Sigmoid colon (tissue), 6 donors: ENCODE measurements at regions not wholly inside any gene's neighbourhood (a gene's known extent, or its start where the extent isn't known, plus 50 kb on each side); places are given as distances from the start of the nearest gene placed in this dataset.
A peak's percentile ranks its signal among the peaks of the same experiment; 100 is the strongest.

Experiments used
- DNase-seq: peaks from one replicate; pipeline ENCODE4 v3.0.0-alpha.2; 2019
- H3K27ac ChIP-seq, 4 donors: fragments of 200-600 bp; sonication (generic); one replicate each; pipeline ENCODE4 v1.5.1; 2016 to 2019; ENCODE audit warnings: mild to moderate bottlenecking in 1 of 4
- H3K27me3 ChIP-seq, 3 donors: fragments of 200-600 bp; sonication (generic); one replicate each; pipeline ENCODE4 v1.5.1; 2019; ENCODE audit warnings: mild to moderate bottlenecking in 1 of 3
- H3K36me3 ChIP-seq, 4 donors: fragments of 200-600 bp; sonication (generic); one replicate each; pipeline ENCODE4 v1.5.1; 2016 to 2019
- H3K4me1 ChIP-seq, 4 donors: fragments of 200-600 bp; sonication (generic); one replicate each; pipeline ENCODE4 v1.5.1; 2017 to 2019
- H3K4me3 ChIP-seq, 4 donors: fragments of 200-600 bp; sonication (generic); one replicate each; pipeline ENCODE4 v1.5.1; 2017 to 2019; ENCODE audit warnings: mild to moderate bottlenecking in 2 of 4, moderate library complexity in 1 of 4
- H3K9me3 ChIP-seq, 4 donors: fragments of 200-600 bp in 3 of 4; sonication (generic) in 3 of 4; one replicate each; pipeline versions ENCODE4 v1.5.1 to v1.6.1; 2013 to 2019
- CTCF ChIP-seq, 4 experiments: fragments of 450-650 bp in 3 of 4; fragments of 200-600 bp in 1 of 4; IDR thresholded peaks; one replicate each; pipeline ENCODE4 v1.5.1; 2016 to 2019; ENCODE audit warnings: antibody characterized with exemption in 4 of 4, mild to moderate bottlenecking in 3 of 4, moderate library complexity in 2 of 4
- EP300 ChIP-seq, 4 donors: sonication (generic); formaldehyde crosslinking; IDR thresholded peaks; one replicate each; pipeline ENCODE4 v1.6.1; 2017; ENCODE audit warnings: antibody characterized with exemption in 4 of 4
- POLR2A ChIP-seq, 2 donors: fragments of 450-650 bp; IDR thresholded peaks; one replicate each; pipeline ENCODE4 v1.6.1; 2016; ENCODE audit warnings: antibody characterized with exemption in 2 of 2, mild to moderate bottlenecking in 2 of 2, moderate library complexity in 2 of 2
- POLR2AphosphoS5 ChIP-seq, 4 donors: sonication (generic); formaldehyde crosslinking; IDR thresholded peaks; one replicate each; pipeline ENCODE4 v1.6.1; 2017; ENCODE audit warnings: antibody characterized with exemption in 4 of 4
- WGBS, 2 donors: extraction: QIAGEN DNeasy Blood & Tissue Kit; methylation state at CpG; one replicate each; pipeline ENCODE4 v1.1.7; 2013; 5-methylcytosine and 5-hydroxymethylcytosine counted together
- intact Hi-C: fragments of 100-400 bp; cut with DNase I; formaldehyde crosslinking; loops from one replicate; pipeline ENCODE4 v1.15.1; 2023
- donor health status: healthy with polysubstance abuse.
- donor health status: healthy.

GRCh38 chr16:50459496-50460080 lies 88.6 kb upstream of the NKD1 start:
- TF ChIP-seq EP300 (IDR thresholded peaks at IDR 0.05) (no peak), POLR2A (IDR thresholded peaks at IDR 0.05) (no peak), POLR2AphosphoS5 (IDR thresholded peaks at IDR 0.05) (no peak), CTCF (IDR thresholded peaks at IDR 0.05) (no peak)
- Histone ChIP-seq H3K36me3 (no peaks in the 10 kb centered on the region), H3K4me1 (no peaks in the 10 kb centered on the region), H3K27me3 (peaks cover 0 to 6% (median 0%) of the 10 kb centered on the region in 3 donors), H3K9me3 (no peaks in the 10 kb centered on the region), H3K4me3 (no peak overlapping the region), H3K27ac (no peak overlapping the region)
- WGBS, 2 donors, result 76 to 82% methylated on average over 13 of the region's 13 CpGs
- peak; percentile 27 for DNase-seq
- intact Hi-C loops, result no loop called here

- peak; percentile 36 for DNase-seq
- TF ChIP-seq POLR2AphosphoS5 (IDR thresholded peaks at IDR 0.05) (no peak), EP300 (IDR thresholded peaks at IDR 0.05) (no peak), CTCF (IDR thresholded peaks at IDR 0.05) (no peak), POLR2A (IDR thresholded peaks at IDR 0.05) (no peak)
- no peak overlapping the region for H3K27ac ChIP-seq
- WGBS, 2 donors, result 74 to 78% methylated on average over 16 of the region's 16 CpGs
- H3K36me3 ChIP-seq, result no peaks in the 10 kb centered on the region
- H3K9me3 ChIP-seq, result no peaks in the 10 kb centered on the region
- H3K4me1 ChIP-seq, result no peaks in the 10 kb centered on the region
- intact Hi-C loops, result no loop called here
- no peak overlapping the region for H3K4me3 ChIP-seq
- peaks cover 0 to 6% (median 0%) of the 10 kb centered on the region in 3 donors for H3K27me3 ChIP-seq
These were observed 89.3 kb upstream of the NKD1 start for GRCh38 chr16:50458667-50459495.

GRCh38 chr16:50457979-50458491 lies 89.2 kb upstream of the BRD7 start:
- peak; percentile 7 for DNase-seq
- 79 to 81% methylated on average over 5 of the region's 5 CpGs for WGBS, 2 donors
- H3K27ac ChIP-seq, result no peak overlapping the region

GRCh38 chr16:50457423-50457822 lies 88.6 kb upstream of the BRD7 start:
- no peak for TF ChIP-seq POLR2AphosphoS5 (IDR thresholded peaks at IDR 0.05)
- H3K4me1 ChIP-seq, result no peaks in the 10 kb centered on the region
- H3K27ac ChIP-seq, result no peak overlapping the region
- no peaks in the 10 kb centered on the region for H3K36me3 ChIP-seq
- peaks cover 0 to 6% (median 0%) of the 10 kb centered on the region in 3 donors for H3K27me3 ChIP-seq
- H3K4me3 ChIP-seq, result no peak overlapping the region
- no peaks in the 10 kb centered on the region for H3K9me3 ChIP-seq
- 10 to 32% methylated on average over 4 of the region's 4 CpGs for WGBS, 2 donors
- intact Hi-C loops, result no loop called here
- peak; percentile 29 for DNase-seq

More at GRCh38 chr16:50457979-50458491, 89.2 kb upstream of the BRD7 start:
- H3K36me3 ChIP-seq, result no peaks in the 10 kb centered on the region
- intact Hi-C loops, result no loop called here
- no peaks in the 10 kb centered on the region for H3K9me3 ChIP-seq
- H3K4me1 ChIP-seq, result no peaks in the 10 kb centered on the region
- TF ChIP-seq EP300 (IDR thresholded peaks at IDR 0.05) (no peak), POLR2A (IDR thresholded peaks at IDR 0.05) (no peak), CTCF (IDR thresholded peaks at IDR 0.05) (no peak), POLR2AphosphoS5 (IDR thresholded peaks at IDR 0.05) (no peak)
- no peak overlapping the region for H3K4me3 ChIP-seq
- peaks cover 0 to 6% (median 0%) of the 10 kb centered on the region in 3 donors for H3K27me3 ChIP-seq

GRCh38 chr16:50455288-50455845 lies 86.6 kb upstream of the BRD7 start:
- Histone ChIP-seq H3K27ac (no peak overlapping the region), H3K4me1 (no peaks in the 10 kb centered on the region), H3K36me3 (no peaks in the 10 kb centered on the region), H3K4me3 (no peak overlapping the region), H3K9me3 (no peaks in the 10 kb centered on the region), H3K27me3 (no peaks in the 10 kb centered on the region)
- 74 to 81% methylated on average over 7 of the region's 7 CpGs for WGBS, 2 donors
- intact Hi-C loops, result no loop called here
- TF ChIP-seq EP300 (IDR thresholded peaks at IDR 0.05) (no peak), POLR2A (IDR thresholded peaks at IDR 0.05) (no peak), CTCF (IDR thresholded peaks at IDR 0.05) (no peak), POLR2AphosphoS5 (IDR thresholded peaks at IDR 0.05) (no peak)
- DNase-seq, result peak; percentile 37
